D721Med (cell line): ENCODE measurements at regions not wholly inside any gene's neighbourhood (a gene's known extent, or its start where the extent isn't known, plus 50 kb on each side); places are given as distances from the start of the nearest gene placed in this dataset.

ENCODE experiments used
- DNase-seq: peaks from one replicate; pipeline ENCODE4 v3.0.0; 2011; ENCODE audit warnings: low spot score; ENCODE audit not compliant: insufficient read length
- FAIRE-seq: peaks from 2 replicates; lab custom pipeline; 2011; peaks lifted over from hg19 to GRCh38; lab: Jason Lieb, UNC
- CTCF ChIP-seq: IDR thresholded peaks from 2 replicates; pipeline ENCODE4 v1.5.1; 2012; ENCODE audit warnings: mild to moderate bottlenecking, control low read depth; ENCODE audit not compliant: insufficient read depth; ENCODE audit errors: missing control alignments

- TF ChIP-seq CTCF: no peak
- FAIRE-seq: no peak
These were observed 460.1 kb upstream of the NCAM2 start for GRCh38 chr21:20538039-20538658.

GRCh38 chr21:20545454-20545853, 452.8 kb upstream of the NCAM2 start:
- FAIRE-seq (no peak), DNase-seq (no peak)
- no peak for TF ChIP-seq CTCF

More at GRCh38 chr21:20538039-20538658, 460.1 kb upstream of the NCAM2 start:
- DNase-seq: no peak

DNA sequence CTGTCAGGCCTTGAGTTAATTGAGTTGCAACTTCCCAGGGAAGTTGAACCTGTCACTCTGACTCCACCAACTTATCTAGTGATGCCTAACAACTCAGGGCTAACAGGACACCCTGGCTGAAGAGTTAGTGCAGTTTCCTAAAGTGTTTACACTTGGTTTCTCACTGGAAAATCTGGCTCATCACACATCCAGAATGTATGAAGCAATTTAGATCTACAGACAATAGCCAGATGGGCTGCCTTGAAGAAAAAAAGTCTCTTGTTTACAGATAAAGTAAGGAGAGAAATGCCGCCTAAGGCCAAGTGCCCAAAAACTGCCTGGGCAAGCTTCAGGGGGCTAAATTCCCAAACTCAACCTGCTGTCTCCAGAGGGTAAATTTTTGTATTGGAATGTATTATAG, 446.3 kb upstream of the NCAM2 start:
- DNase-seq: no peak
- no peak for TF ChIP-seq CTCF

GRCh38 chr21:20554785-20555184, 443.4 kb upstream of the NCAM2 start:
- no peak for TF ChIP-seq CTCF
- FAIRE-seq: no peak
- no peak for DNase-seq

More for the DNA sequence above, 446.3 kb upstream of the NCAM2 start:
- FAIRE-seq: no peak

DNA sequence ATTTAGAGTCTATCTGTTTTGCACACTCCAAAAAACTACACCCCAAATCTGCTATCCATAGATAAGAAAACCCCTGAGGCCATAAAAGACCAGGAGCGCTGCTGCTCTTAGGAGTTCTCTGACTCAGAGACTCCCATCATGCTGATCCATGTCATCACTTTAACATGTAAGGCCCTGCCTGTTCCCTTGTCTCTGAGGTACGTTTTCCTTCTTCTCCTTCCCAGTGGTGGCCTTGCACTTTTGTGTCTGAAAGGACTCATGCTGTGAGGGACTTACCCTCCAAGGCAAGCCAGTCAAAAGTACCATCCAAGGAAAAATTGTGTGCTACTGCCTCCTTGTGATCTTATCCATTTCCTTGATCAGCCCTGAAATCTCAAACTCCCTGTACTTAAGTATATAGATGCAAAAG, 427.4 kb upstream of the NCAM2 start:
- TF ChIP-seq CTCF: no peak
- FAIRE-seq (no peak), DNase-seq (no peak)

- no peak for FAIRE-seq
- no peak for TF ChIP-seq CTCF
- no peak for DNase-seq
These were observed 425.6 kb upstream of the NCAM2 start for GRCh38 chr21:20572582-20572981.

GRCh38 chr21:20581361-20581760, 416.8 kb upstream of the NCAM2 start:
- DNase-seq (no peak), FAIRE-seq (no peak)
- TF ChIP-seq CTCF: no peak
